ENCODE measurements at regions not wholly inside any gene's neighbourhood (a gene's known extent, or its start where the extent isn't known, plus 50 kb on each side); places are given as distances from the start of the nearest gene placed in this dataset.

GRCh38 chr15:38814891-38815290 is 250.3 kb upstream of the RASGRP1 start:
- DNase-seq: no peak
- ChIA-PET POLR2A (no interaction called here), CTCF (interaction anchor here (0.9 to 3.4 kb wide), 2 partner anchors 107 to 766 kb away, joined by 6 to 20 read pairs; partner anchors contain the start of gene THBS1)
- Histone ChIP-seq H3F3A (replicated peaks; ENCODE audit: insufficient read depth) (peaks cover 4% of the 10 kb centered on the region), H3K9me3 (no peaks in the 10 kb centered on the region), H4K20me1 (ENCODE audit: insufficient read depth) (no peaks in the 10 kb centered on the region), H3K36me3 (replicated peaks in 1 of 2; ENCODE audit: control insufficient read depth in 1 of 2, insufficient read depth in 2 of 2, low read length in 1 of 2) (no peaks in the 10 kb centered on the region), H3K4me2 (no peak overlapping the region), H3K27ac (ENCODE audit: low read depth in 2 of 2, low read length in 1 of 2) (no peak overlapping the region), H2AFZ (ENCODE audit: low read depth) (no peak overlapping the region), H3K9ac (no peak overlapping the region), H3K4me1 (ENCODE audit: control insufficient read depth in 1 of 2, insufficient read depth in 2 of 2, low read depth in 1 of 2, low read length in 1 of 2) (peaks cover 10 to 25% of the 10 kb centered on the region in 2 experiments; a peak in 3 of 4 replicates), H3K4me3 (ENCODE audit: low read depth in 2 of 2, low read length in 1 of 2) (no peak overlapping the region), H3K79me2 (ENCODE audit: insufficient read depth) (no peaks in the 10 kb centered on the region), H3K9me2 (no peaks in the 10 kb centered on the region), H3K27me3 (ENCODE audit: insufficient read depth) (no peaks in the 10 kb centered on the region)
- TF ChIP-seq TAF1 (IDR thresholded peaks at IDR 0.05; ENCODE audit: borderline replicate concordance, low read depth, low read length): no peak
- TF ChIP-seq NFIC (IDR thresholded peaks at IDR 0.05; ENCODE audit: borderline replicate concordance): no peak
- no peak for TF ChIP-seq NRF1 (IDR thresholded peaks at IDR 0.05; ENCODE audit: low read depth, low read length)
- TF ChIP-seq EZH2phosphoT487 (IDR thresholded peaks at IDR 0.05; ENCODE audit: borderline replicate concordance, low read depth): no peak
- TF ChIP-seq POLR2AphosphoS5 (IDR thresholded peaks at IDR 0.05; ENCODE audit: low read depth, low read length): no peak
- TF ChIP-seq RXRA (IDR thresholded peaks at IDR 0.05; ENCODE audit: borderline replicate concordance, low read depth): no peak
- WGBS (ENCODE audit: low lambda C conversion rate): 86% methylated on average over 1 of the region's 1 CpG

- ChIA-PET CTCF (interaction anchor here (0.6 to 3.4 kb wide), 48 partner anchors 8 to 940 kb away, joined by 3 to 34 read pairs (median 4); partner anchors contain the start of gene THBS1), POLR2A (no interaction called here)
- WGBS (ENCODE audit: low lambda C conversion rate): 12% methylated on average over 12 of the region's 12 CpGs
- H3K4me3 ChIP-seq (ENCODE audit: low read depth in 2 of 2, low read length in 1 of 2): peak overlapping the region in 1 of 2 experiments; percentile 29; a peak in 1 of 4 replicates
- H3K9me3 ChIP-seq: no peaks in the 10 kb centered on the region
- no peaks in the 10 kb centered on the region for H3K27me3 ChIP-seq (ENCODE audit: insufficient read depth)
- no peaks in the 10 kb centered on the region for H4K20me1 ChIP-seq (ENCODE audit: insufficient read depth)
- peaks cover 10 to 25% of the 10 kb centered on the region in 2 experiments; a peak in 3 of 4 replicates for H3K4me1 ChIP-seq (ENCODE audit: control insufficient read depth in 1 of 2, insufficient read depth in 2 of 2, low read depth in 1 of 2, low read length in 1 of 2)
- H3K36me3 ChIP-seq (replicated peaks in 1 of 2; ENCODE audit: control insufficient read depth in 1 of 2, insufficient read depth in 2 of 2, low read length in 1 of 2): no peaks in the 10 kb centered on the region
- peaks cover 4% of the 10 kb centered on the region for H3F3A ChIP-seq (replicated peaks; ENCODE audit: insufficient read depth)
- H3K9ac ChIP-seq: 0 out of 2 replicates have a peak overlapping the region, but pooled peaks have one; percentile 5
- DNase-seq: peak; percentile 76
- H2AFZ ChIP-seq (ENCODE audit: low read depth): no peak overlapping the region
- H3K27ac ChIP-seq (ENCODE audit: low read depth in 2 of 2, low read length in 1 of 2): peak overlapping the region; percentile 72 to 93
- peak overlapping the region; percentile 34; the same call in 1 of the 2 replicates for H3K4me2 ChIP-seq
- H3K79me2 ChIP-seq (ENCODE audit: insufficient read depth): no peaks in the 10 kb centered on the region
- no peaks in the 10 kb centered on the region for H3K9me2 ChIP-seq
- TF ChIP-seq TAF1 (IDR thresholded peaks at IDR 0.05; ENCODE audit: borderline replicate concordance, low read depth, low read length) (no peak), TCF12 (IDR thresholded peaks at IDR 0.05) (peak; percentile 94), EP300 (IDR thresholded peaks at IDR 0.05; ENCODE audit: borderline replicate concordance in 1 of 2, low read depth in 1 of 2, low read length in 1 of 2) (peak; percentile 82 to 87; a peak in 3 of 4 replicates), GATA2 (CRISPR knock-in tag; IDR thresholded peaks at IDR 0.05) (peak; percentile 75), EZH2phosphoT487 (IDR thresholded peaks at IDR 0.05; ENCODE audit: borderline replicate concordance, low read depth) (no peak), ZBTB33 (IDR thresholded peaks at IDR 0.05; ENCODE audit: borderline replicate concordance, low read depth) (no peak; the same call in 1 of the 2 replicates), USF2 (IDR thresholded peaks at IDR 0.05; ENCODE audit: borderline replicate concordance, low read depth, low read length) (no peak), NFIC (IDR thresholded peaks at IDR 0.05; ENCODE audit: borderline replicate concordance) (peak; percentile 10; the same call in 1 of the 2 replicates), POLR2AphosphoS5 (IDR thresholded peaks at IDR 0.05; ENCODE audit: low read depth, low read length) (peak; percentile 72), PBX3 (IDR thresholded peaks at IDR 0.05) (peak; percentile 83), RFX5 (IDR thresholded peaks at IDR 0.05; ENCODE audit: low read length) (0 out of 2 replicates have a peak, but pooled peaks have one; percentile 5), USF1 (IDR thresholded peaks at IDR 0.05; ENCODE audit: borderline replicate concordance, low read depth) (no peak), RXRA (IDR thresholded peaks at IDR 0.05; ENCODE audit: borderline replicate concordance, low read depth) (no peak), TEAD4 (IDR thresholded peaks at IDR 0.05; ENCODE audit: borderline replicate concordance, insufficient read depth) (peak; percentile 73), YY1 (IDR thresholded peaks at IDR 0.05; ENCODE audit: low read depth) (no peak), FOXM1 (IDR thresholded peaks at IDR 0.05; ENCODE audit: low read depth) (peak; percentile 80), ELF1 (IDR thresholded peaks at IDR 0.05) (no peak), SMC3 (IDR thresholded peaks at IDR 0.05; ENCODE audit: low read depth, low read length) (peak; percentile 92), SIN3A (IDR thresholded peaks at IDR 0.05; ENCODE audit: borderline replicate concordance, low read depth, low read length) (0 out of 2 replicates have a peak, but pooled peaks have one; percentile 45), MXI1 (IDR thresholded peaks at IDR 0.05; ENCODE audit: low read depth, low read length) (0 out of 2 replicates have a peak, but pooled peaks have one; percentile 21)
Measured at GRCh38 chr15:38817427-38818156, 253.0 kb upstream of the RASGRP1 start.

All from SK-N-SH (cell line).